Thyroid gland (tissue), 4 donors: ENCODE measurements at regions not wholly inside any gene's neighbourhood (a gene's known extent, or its start where the extent isn't known, plus 50 kb on each side); places are given as distances from the start of the nearest gene placed in this dataset.

Experiments used
- DNase-seq, 2 donors: peaks; one replicate each; pipeline ENCODE4 v3.0.0-alpha.2; 2019
- H3K27ac ChIP-seq, 3 donors: fragments of 200-600 bp; sonication (generic); 1 replicate in 2 of 3; 2 replicates in 1 of 3; pipeline ENCODE4 v1.5.1; 2016 to 2019; ENCODE audit warnings: mild to moderate bottlenecking in 1 of 3, moderate library complexity in 1 of 3
- H3K27me3 ChIP-seq: fragments of 200-600 bp; sonication (generic); one replicate; pipeline ENCODE4 v1.5.1; 2019
- H3K36me3 ChIP-seq, 2 donors: fragments of 200-600 bp; sonication (generic); one replicate each; pipeline ENCODE4 v1.5.1; 2016 to 2019
- H3K4me1 ChIP-seq, 2 donors: fragments of 200-600 bp; sonication (generic); one replicate each; pipeline ENCODE4 v1.5.1; 2017 to 2019
- H3K4me3 ChIP-seq, 3 donors: fragments of 200-600 bp; sonication (generic); replicated peaks in 1 of 3; 1 replicate in 2 of 3; 2 replicates in 1 of 3; pipeline ENCODE4 v1.5.1; 2016; ENCODE audit warnings: mild to moderate bottlenecking in 1 of 3
- H3K9me3 ChIP-seq: fragments of 200-600 bp; sonication (generic); one replicate; pipeline ENCODE4 v1.5.1; 2017
- CTCF ChIP-seq, 6 experiments: fragments of 200-600 bp in 3 of 6; fragments of 450-650 bp in 3 of 6; sonication (generic) in 3 of 6; IDR thresholded peaks; one replicate each; pipeline ENCODE4 v1.5.1; 2016 to 2019; ENCODE audit warnings: antibody characterized with exemption in 6 of 6, mild to moderate bottlenecking in 2 of 6, inconsistent platforms in 1 of 6, moderate library complexity in 1 of 6
- POLR2A ChIP-seq, 2 donors: fragments of 450-650 bp; IDR thresholded peaks; one replicate each; pipeline ENCODE4 v1.6.1; 2017; ENCODE audit warnings: antibody characterized with exemption in 2 of 2, mild to moderate bottlenecking in 2 of 2, moderate library complexity in 1 of 2
- WGBS, 2 donors: methylation state at CpG; one replicate each; pipeline ENCODE4 v1.1.5; 2017; 5-methylcytosine and 5-hydroxymethylcytosine counted together
- intact Hi-C: fragments of 100-400 bp; cut with DNase I; formaldehyde crosslinking; loops from one replicate; pipeline ENCODE4 v1.15.1; 2023

- no peak for DNase-seq
- intact Hi-C loops = no loop called here
- Histone ChIP-seq H3K4me3 (no peak overlapping the region), H3K9me3 (no peaks in the 10 kb centered on the region), H3K36me3 (no peaks in the 10 kb centered on the region), H3K27me3 (no peaks in the 10 kb centered on the region), H3K4me1 (no peaks in the 10 kb centered on the region), H3K27ac (no peak overlapping the region)
- TF ChIP-seq CTCF (IDR thresholded peaks at IDR 0.05) = no peak
- no peak for TF ChIP-seq POLR2A (IDR thresholded peaks at IDR 0.05)
- WGBS, 2 donors = 72 to 77% methylated on average over 3 of the region's 3 CpGs
Observed at GRCh38 chr6:163889904-163890514, 475.5 kb downstream of the QKI start.

- Histone ChIP-seq H3K27ac (no peak overlapping the region), H3K4me3 (no peak overlapping the region), H3K27me3 (no peaks in the 10 kb centered on the region), H3K4me1 (no peaks in the 10 kb centered on the region), H3K36me3 (no peaks in the 10 kb centered on the region), H3K9me3 (no peaks in the 10 kb centered on the region)
- DNase-seq = no peak
- intact Hi-C loops = no loop called here
- 69 to 82% methylated on average over 2 of the region's 2 CpGs for WGBS, 2 donors
- TF ChIP-seq CTCF (IDR thresholded peaks at IDR 0.05) = no peak
- no peak for TF ChIP-seq POLR2A (IDR thresholded peaks at IDR 0.05)
Observed at GRCh38 chr6:163888030-163888819, 473.7 kb downstream of the QKI start.

GRCh38 chr6:163886428-163886827, 471.9 kb downstream of the QKI start:
- WGBS, 2 donors = 96 to 100% methylated on average over 1 of the region's 1 CpG
- Histone ChIP-seq H3K4me3 (no peak overlapping the region), H3K36me3 (no peaks in the 10 kb centered on the region), H3K9me3 (no peaks in the 10 kb centered on the region), H3K4me1 (no peaks in the 10 kb centered on the region), H3K27ac (no peak overlapping the region), H3K27me3 (no peaks in the 10 kb centered on the region)
- TF ChIP-seq POLR2A (IDR thresholded peaks at IDR 0.05) (no peak), CTCF (IDR thresholded peaks at IDR 0.05) (no peak)
- DNase-seq = no peak
- intact Hi-C loops = no loop called here

GRCh38 chr6:163883984-163884383, 469.5 kb downstream of the QKI start:
- TF ChIP-seq CTCF (IDR thresholded peaks at IDR 0.05) (no peak), POLR2A (IDR thresholded peaks at IDR 0.05) (no peak)
- H3K36me3 ChIP-seq = no peaks in the 10 kb centered on the region

GRCh38 chr6:163878698-163879097, 464.2 kb downstream of the QKI start:
- no peaks in the 10 kb centered on the region for H3K27me3 ChIP-seq
- H3K27ac ChIP-seq = no peak overlapping the region
- DNase-seq = no peak
- H3K4me3 ChIP-seq = no peak overlapping the region
- no peaks in the 10 kb centered on the region for H3K9me3 ChIP-seq
- H3K4me1 ChIP-seq = no peaks in the 10 kb centered on the region
- TF ChIP-seq POLR2A (IDR thresholded peaks at IDR 0.05) (no peak), CTCF (IDR thresholded peaks at IDR 0.05) (no peak)
- intact Hi-C loops = no loop called here
- WGBS, 2 donors = 77 to 85% methylated on average over 2 of the region's 2 CpGs
- H3K36me3 ChIP-seq = no peaks in the 10 kb centered on the region

More at GRCh38 chr6:163883984-163884383, 469.5 kb downstream of the QKI start:
- intact Hi-C loops = no loop called here
- no peak overlapping the region for H3K27ac ChIP-seq
- no peaks in the 10 kb centered on the region for H3K27me3 ChIP-seq
- no peak for DNase-seq
- H3K9me3 ChIP-seq = no peaks in the 10 kb centered on the region
- no peak overlapping the region for H3K4me3 ChIP-seq
- H3K4me1 ChIP-seq = no peaks in the 10 kb centered on the region
- WGBS, 2 donors = 76 to 90% methylated on average over 3 of the region's 3 CpGs
